ENCODE measurements at regions not wholly inside any gene's neighbourhood (a gene's known extent, or its start where the extent isn't known, plus 50 kb on each side); places are given as distances from the start of the nearest gene placed in this dataset.

GRCh38 chr2:22382479-22383169 is 1002.4 kb upstream of the KLHL29 start:
- TF ChIP-seq POLR2A (IDR thresholded peaks at IDR 0.05; ENCODE audit: low read depth, low read length): no peak
- no peak for TF ChIP-seq POLR2AphosphoS5 (IDR thresholded peaks at IDR 0.05; ENCODE audit: low read depth, low read length)
